Fibroblast of peridontal ligament (primary cell): ENCODE measurements at regions not wholly inside any gene's neighbourhood (a gene's known extent, or its start where the extent isn't known, plus 50 kb on each side); places are given as distances from the start of the nearest gene placed in this dataset.

Source experiments
- DNase-seq: peaks from one replicate; pipeline ENCODE4 v3.0.0-alpha.2; 2010; ENCODE audit errors: extremely low read depth

GRCh38 chr12:100741084-100741711 lies 53.4 kb upstream of the ANO4 start:
- DNase-seq: peak; percentile 22

DNA sequence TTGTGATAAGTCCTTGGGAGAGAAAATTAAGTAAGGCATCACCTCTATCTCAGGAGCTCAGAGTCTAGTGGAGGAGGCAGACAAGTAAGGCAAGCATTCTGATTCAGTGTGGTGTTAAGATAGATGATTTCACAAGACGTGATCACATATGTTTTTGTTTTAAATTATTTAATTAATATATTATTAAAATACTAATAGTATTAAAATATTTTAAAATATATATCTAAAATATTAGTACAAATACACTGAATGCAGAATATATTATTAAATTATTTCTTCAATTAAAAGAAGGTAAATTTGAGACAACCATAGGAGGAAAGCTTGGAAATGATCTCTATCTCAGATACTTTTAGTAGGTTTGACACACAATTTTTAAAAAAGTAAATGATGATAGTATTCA lies 51.5 kb upstream of the ANO4 start:
- DNase-seq: no peak
